BLaER1 treated with 17β-estradiol and CSF1 and Interleukin-3, amounts not matched to agents 10 nM and 100 nM (cell line): ENCODE measurements at regions not wholly inside any gene's neighbourhood (a gene's known extent, or its start where the extent isn't known, plus 50 kb on each side); places are given as distances from the start of the nearest gene placed in this dataset.
"Not testable (repeated sequence)": the region's sequence is repeated elsewhere in the genome, so short reads cannot be mapped to it uniquely, and the experiment has no call there.

Source experiments
- H3K27ac ChIP-seq, 11 experiments: shearing (Covaris generic); formaldehyde crosslinking; 2 replicates each; pipeline ENCODE4 v1.8.1; 2022
- H3K27me3 ChIP-seq, 11 experiments: shearing (Covaris generic); formaldehyde crosslinking; 2 replicates each; pipeline ENCODE4 v1.8.1; 2022
- H3K36me3 ChIP-seq, 11 experiments: shearing (Covaris generic); formaldehyde crosslinking; 2 replicates each; pipeline ENCODE4 v1.8.1; 2022
- H3K4me1 ChIP-seq, 10 experiments: shearing (Covaris generic); formaldehyde crosslinking; 2 replicates each; pipeline ENCODE4 v1.8.1; 2022
- H3K4me2 ChIP-seq, 11 experiments: shearing (Covaris generic); formaldehyde crosslinking; 2 replicates each; pipeline ENCODE4 v1.8.1; 2022
- H3K4me3 ChIP-seq, 10 experiments: shearing (Covaris generic); formaldehyde crosslinking; 2 replicates each; pipeline ENCODE4 v1.8.1; 2022
- H3K9ac ChIP-seq, 11 experiments: shearing (Covaris generic); formaldehyde crosslinking; 2 replicates each; pipeline ENCODE4 v1.8.1; 2022
- H3K9me3 ChIP-seq, 11 experiments: shearing (Covaris generic); formaldehyde crosslinking; replicated peaks in 1 of 11; 2 replicates each; pipeline ENCODE4 v1.8.1; 2022
- H4K20me1 ChIP-seq, 11 experiments: shearing (Covaris generic); formaldehyde crosslinking; 2 replicates each; pipeline ENCODE4 v1.8.1; 2022
- Cebpa-rat ChIP-seq, 11 experiments: shearing (Covaris generic); IDR thresholded peaks; 2 replicates each; pipeline ENCODE4 v1.8.1; 2022

- no peaks in the 10 kb centered on the region for H3K4me1 ChIP-seq
- H3K27ac ChIP-seq = no peak overlapping the region
- no peaks in the 10 kb centered on the region for H4K20me1 ChIP-seq
- no peak for TF ChIP-seq Cebpa-rat (IDR thresholded peaks at IDR 0.05)
- no peak overlapping the region for H3K4me2 ChIP-seq
- H3K4me3 ChIP-seq = no peak overlapping the region
- H3K27me3 ChIP-seq = no peaks in the 10 kb centered on the region
- no peak overlapping the region for H3K9ac ChIP-seq
- no peaks in the 10 kb centered on the region for H3K36me3 ChIP-seq
- H3K9me3 ChIP-seq = peaks cover 0 to 5% (median 0%) of the 10 kb centered on the region in 11 experiments; a peak in 1 of 22 replicates
Observed at GRCh38 chr4:85125688-85126087, 159.2 kb upstream of the WDFY3 start.

- Histone ChIP-seq H3K4me3 (no peak overlapping the region), H3K4me1 (no peaks in the 10 kb centered on the region), H3K4me2 (no peak overlapping the region), H3K36me3 (no peaks in the 10 kb centered on the region), H3K9me3 (peaks cover 0 to 5% (median 0%) of the 10 kb centered on the region in 11 experiments; a peak in 1 of 22 replicates), H4K20me1 (no peaks in the 10 kb centered on the region), H3K27ac (no peak overlapping the region), H3K9ac (no peak overlapping the region), H3K27me3 (no peaks in the 10 kb centered on the region)
- TF ChIP-seq Cebpa-rat (IDR thresholded peaks at IDR 0.05) = no peak
Observed at GRCh38 chr4:85126991-85127591, 160.6 kb upstream of the WDFY3 start.

- no peak for TF ChIP-seq Cebpa-rat (IDR thresholded peaks at IDR 0.05)
- Histone ChIP-seq H4K20me1 (no peaks in the 10 kb centered on the region), H3K27ac (no peak overlapping the region), H3K36me3 (no peaks in the 10 kb centered on the region), H3K4me3 (no peak overlapping the region), H3K9ac (no peak overlapping the region), H3K4me1 (no peaks in the 10 kb centered on the region), H3K4me2 (no peak overlapping the region), H3K9me3 (peaks cover 0 to 5% (median 0%) of the 10 kb centered on the region in 11 experiments; a peak in 1 of 22 replicates), H3K27me3 (no peaks in the 10 kb centered on the region)
Observed at GRCh38 chr4:85127653-85128052, 161.2 kb upstream of the WDFY3 start.

- no peaks in the 10 kb centered on the region for H4K20me1 ChIP-seq
- H3K4me2 ChIP-seq = no peak overlapping the region
- H3K27ac ChIP-seq = no peak overlapping the region
- no peak overlapping the region for H3K4me3 ChIP-seq
- peaks cover 0 to 5% (median 0%) of the 10 kb centered on the region in 11 experiments; a peak in 1 of 22 replicates for H3K9me3 ChIP-seq
- no peaks in the 10 kb centered on the region for H3K4me1 ChIP-seq
- no peaks in the 10 kb centered on the region for H3K27me3 ChIP-seq
- H3K36me3 ChIP-seq = no peaks in the 10 kb centered on the region
- H3K9ac ChIP-seq = no peak overlapping the region
- TF ChIP-seq Cebpa-rat (IDR thresholded peaks at IDR 0.05) = no peak
Observed at GRCh38 chr4:85128246-85129204, 162.0 kb upstream of the WDFY3 start.

GRCh38 chr4:85129354-85130125 is 163.1 kb upstream of the WDFY3 start:
- H3K4me2 ChIP-seq, H3K36me3 ChIP-seq, H3K9me3 ChIP-seq, H3K4me3 ChIP-seq, H3K27me3 ChIP-seq, H4K20me1 ChIP-seq, H3K9ac ChIP-seq, H3K27ac ChIP-seq, H3K4me1 ChIP-seq: not testable (repeated sequence)

- Histone ChIP-seq H3K4me3 (no peak overlapping the region), H3K36me3 (no peaks in the 10 kb centered on the region), H3K27me3 (no peaks in the 10 kb centered on the region), H3K4me1 (no peaks in the 10 kb centered on the region; a peak in 1 of 20 replicates), H4K20me1 (no peaks in the 10 kb centered on the region), H3K9me3 (peaks cover 0 to 5% (median 0%) of the 10 kb centered on the region in 11 experiments; a peak in 2 of 22 replicates), H3K9ac (no peak overlapping the region), H3K4me2 (no peak overlapping the region), H3K27ac (no peak overlapping the region)
- TF ChIP-seq Cebpa-rat (IDR thresholded peaks at IDR 0.05) = no peak
Observed at GRCh38 chr4:85132117-85132516, 165.6 kb upstream of the WDFY3 start.

DNA sequence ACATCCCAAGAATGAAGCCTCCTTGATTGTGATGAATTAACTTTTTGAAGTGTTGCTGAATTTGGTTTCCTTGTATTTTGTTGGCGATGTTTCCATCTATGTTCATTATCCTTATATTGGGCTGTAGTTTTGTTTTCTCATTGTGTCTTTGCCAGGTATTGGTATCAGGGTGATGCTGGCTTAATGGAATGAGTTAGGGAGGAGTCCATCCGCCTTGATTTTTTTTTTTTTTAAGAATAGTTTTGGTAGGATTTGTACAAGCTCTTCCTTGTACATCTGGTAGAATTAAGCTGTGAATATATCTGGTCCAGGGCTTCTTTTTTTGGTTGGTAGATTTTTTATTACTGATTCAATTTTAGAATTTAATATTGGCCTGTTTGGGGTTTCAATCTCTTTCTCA is 166.1 kb upstream of the WDFY3 start:
- H3K27ac ChIP-seq = no peak overlapping the region
- no peak overlapping the region for H3K9ac ChIP-seq
- no peaks in the 10 kb centered on the region for H4K20me1 ChIP-seq
- H3K4me1 ChIP-seq = no peaks in the 10 kb centered on the region; a peak in 1 of 20 replicates
- H3K4me3 ChIP-seq = no peak overlapping the region
- no peaks in the 10 kb centered on the region for H3K27me3 ChIP-seq
- TF ChIP-seq Cebpa-rat (IDR thresholded peaks at IDR 0.05) = no peak
- H3K9me3 ChIP-seq = peaks cover 0 to 5% (median 0%) of the 10 kb centered on the region in 11 experiments; a peak in 2 of 22 replicates
- no peak overlapping the region for H3K4me2 ChIP-seq
- H3K36me3 ChIP-seq = no peaks in the 10 kb centered on the region

- not testable (repeated sequence) for H3K27ac ChIP-seq, H3K4me3 ChIP-seq, H3K27me3 ChIP-seq, H3K36me3 ChIP-seq, H3K4me2 ChIP-seq, H3K9me3 ChIP-seq, H3K9ac ChIP-seq, H4K20me1 ChIP-seq
- H3K4me1 ChIP-seq = peaks cover 0 to 12% (median 6%) of the 10 kb centered on the region in 10 experiments; a peak in 8 of 20 replicates
Observed at GRCh38 chr4:85139749-85140148, 173.3 kb upstream of the WDFY3 start.

- peaks cover 0 to 12% (median 6%) of the 10 kb centered on the region in 10 experiments; a peak in 7 of 20 replicates for H3K4me1 ChIP-seq
- no peak for TF ChIP-seq Cebpa-rat (IDR thresholded peaks at IDR 0.05)
- H3K36me3 ChIP-seq = no peaks in the 10 kb centered on the region
- no peaks in the 10 kb centered on the region for H4K20me1 ChIP-seq
- no peaks in the 10 kb centered on the region for H3K9me3 ChIP-seq
- H3K4me3 ChIP-seq = no peak overlapping the region
- H3K27ac ChIP-seq = no peak overlapping the region; a peak in 1 of 22 replicates
- no peak overlapping the region for H3K9ac ChIP-seq
- H3K27me3 ChIP-seq = no peaks in the 10 kb centered on the region
- peak overlapping the region in 7 of 11 experiments; percentile 4 to 68 (median 19); a peak in 9 of 22 replicates for H3K4me2 ChIP-seq
Observed at GRCh38 chr4:85142451-85142850, 176.0 kb upstream of the WDFY3 start.
